Breast epithelium (tissue), 3 donors: ENCODE measurements at regions not wholly inside any gene's neighbourhood (a gene's known extent, or its start where the extent isn't known, plus 50 kb on each side); places are given as distances from the start of the nearest gene placed in this dataset.

ENCODE experiments used
- POLR2A ChIP-seq: fragments of 450-650 bp; IDR thresholded peaks from one replicate; pipeline ENCODE4 v1.6.1; 2016; ENCODE audit warnings: antibody characterized with exemption, mild to moderate bottlenecking, moderate library complexity
- POLR2AphosphoS5 ChIP-seq, 3 donors: sonication (generic); formaldehyde crosslinking; IDR thresholded peaks; one replicate each; pipeline ENCODE4 v1.6.1; 2017; ENCODE audit warnings: antibody characterized with exemption in 3 of 3
- TF ChIP-seq, protein P1 (sequence below), 3 donors: fragments of 450-650 bp; IDR thresholded peaks; one replicate each; pipeline ENCODE4 v1.5.1; 2016 to 2017; ENCODE audit warnings: antibody characterized with exemption in 3 of 3, mild to moderate bottlenecking in 3 of 3, moderate library complexity in 3 of 3

DNA sequence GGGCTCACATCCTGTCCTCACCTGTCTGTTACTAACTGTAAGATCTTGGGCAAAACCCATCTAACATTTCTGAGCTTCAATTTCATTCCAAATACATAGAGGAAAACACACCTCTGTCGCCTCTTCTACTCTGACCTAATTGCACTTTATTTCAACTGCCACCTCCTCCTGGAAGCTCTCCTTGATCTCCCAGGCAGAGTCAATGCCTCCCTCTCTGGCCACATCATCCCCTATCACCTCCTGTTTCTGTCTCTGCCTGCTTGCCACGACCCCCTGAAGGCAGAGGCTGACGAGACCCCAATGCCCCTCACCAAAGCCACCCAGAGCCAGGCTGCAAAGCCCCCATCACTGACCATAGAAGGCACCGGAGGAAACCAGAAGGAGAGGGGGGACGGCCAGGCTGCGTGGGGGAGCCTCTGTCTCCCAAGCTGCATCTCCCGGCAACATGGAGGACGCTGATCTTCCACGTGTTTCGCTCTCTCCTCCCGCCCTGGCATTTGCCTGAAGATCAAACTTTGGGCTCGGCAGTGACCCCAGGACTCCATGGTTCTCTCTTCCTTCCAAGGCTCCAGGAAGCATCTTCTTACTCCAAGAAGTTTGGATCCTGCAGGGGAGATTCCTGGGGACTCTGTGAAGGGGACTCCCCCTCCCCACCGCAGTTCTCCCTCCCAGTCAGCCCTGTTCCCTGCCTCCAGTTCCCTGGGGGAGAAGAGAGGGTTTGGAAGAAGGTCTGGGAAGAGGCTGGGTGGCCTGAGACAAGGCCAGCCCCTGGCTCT lies 50.1 kb upstream of the BCL11B start:
- no peak for TF ChIP-seq POLR2A
- TF ChIP-seq, protein P1, sequence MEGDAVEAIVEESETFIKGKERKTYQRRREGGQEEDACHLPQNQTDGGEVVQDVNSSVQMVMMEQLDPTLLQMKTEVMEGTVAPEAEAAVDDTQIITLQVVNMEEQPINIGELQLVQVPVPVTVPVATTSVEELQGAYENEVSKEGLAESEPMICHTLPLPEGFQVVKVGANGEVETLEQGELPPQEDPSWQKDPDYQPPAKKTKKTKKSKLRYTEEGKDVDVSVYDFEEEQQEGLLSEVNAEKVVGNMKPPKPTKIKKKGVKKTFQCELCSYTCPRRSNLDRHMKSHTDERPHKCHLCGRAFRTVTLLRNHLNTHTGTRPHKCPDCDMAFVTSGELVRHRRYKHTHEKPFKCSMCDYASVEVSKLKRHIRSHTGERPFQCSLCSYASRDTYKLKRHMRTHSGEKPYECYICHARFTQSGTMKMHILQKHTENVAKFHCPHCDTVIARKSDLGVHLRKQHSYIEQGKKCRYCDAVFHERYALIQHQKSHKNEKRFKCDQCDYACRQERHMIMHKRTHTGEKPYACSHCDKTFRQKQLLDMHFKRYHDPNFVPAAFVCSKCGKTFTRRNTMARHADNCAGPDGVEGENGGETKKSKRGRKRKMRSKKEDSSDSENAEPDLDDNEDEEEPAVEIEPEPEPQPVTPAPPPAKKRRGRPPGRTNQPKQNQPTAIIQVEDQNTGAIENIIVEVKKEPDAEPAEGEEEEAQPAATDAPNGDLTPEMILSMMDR (IDR thresholded peaks at IDR 0.05) = no peak
- TF ChIP-seq POLR2AphosphoS5 (IDR thresholded peaks at IDR 0.05) = no peak
